ENCODE measurements at regions not wholly inside any gene's neighbourhood (a gene's known extent, or its start where the extent isn't known, plus 50 kb on each side); places are given as distances from the start of the nearest gene placed in this dataset.

- TF ChIP-seq CTCF (IDR thresholded peaks at IDR 0.05): no peak
- DNase-seq (ENCODE audit: low spot score) (no peak), ATAC-seq (ENCODE audit: low FRiP score) (no peak)
Observed at GRCh38 chr5:174362514-174362913, 317.0 kb downstream of the NSG2 start.

GRCh38 chr5:174363934-174364333 lies 318.4 kb downstream of the NSG2 start:
- TF ChIP-seq CTCF (IDR thresholded peaks at IDR 0.05): no peak
- ATAC-seq (ENCODE audit: low FRiP score): no peak
- DNase-seq (ENCODE audit: low spot score): no peak

GRCh38 chr5:174364676-174365075 lies 319.2 kb downstream of the NSG2 start:
- DNase-seq (ENCODE audit: low spot score): no peak
- no peak for TF ChIP-seq CTCF (IDR thresholded peaks at IDR 0.05)
- ATAC-seq (ENCODE audit: low FRiP score): no peak

GRCh38 chr5:174371600-174372094 lies 326.1 kb downstream of the NSG2 start:
- ATAC-seq (ENCODE audit: low FRiP score) (no peak), DNase-seq (ENCODE audit: low spot score) (no peak)
- TF ChIP-seq CTCF (IDR thresholded peaks at IDR 0.05): no peak

GRCh38 chr5:174374206-174374605 lies 328.7 kb downstream of the NSG2 start:
- no peak for TF ChIP-seq CTCF (IDR thresholded peaks at IDR 0.05)
- ATAC-seq (ENCODE audit: low FRiP score): no peak
- no peak for DNase-seq (ENCODE audit: low spot score)

GRCh38 chr5:174376056-174376455 lies 330.6 kb downstream of the NSG2 start:
- ATAC-seq (ENCODE audit: low FRiP score) (no peak), DNase-seq (ENCODE audit: low spot score) (no peak)
- no peak for TF ChIP-seq CTCF (IDR thresholded peaks at IDR 0.05)

- DNase-seq (ENCODE audit: low spot score): no peak
- no peak for TF ChIP-seq CTCF (IDR thresholded peaks at IDR 0.05)
- ATAC-seq (ENCODE audit: low FRiP score): no peak
Observed at GRCh38 chr5:174376726-174377373, 331.3 kb downstream of the NSG2 start.
